ENCODE measurements at regions not wholly inside any gene's neighbourhood (a gene's known extent, or its start where the extent isn't known, plus 50 kb on each side); places are given as distances from the start of the nearest gene placed in this dataset.

DNA sequence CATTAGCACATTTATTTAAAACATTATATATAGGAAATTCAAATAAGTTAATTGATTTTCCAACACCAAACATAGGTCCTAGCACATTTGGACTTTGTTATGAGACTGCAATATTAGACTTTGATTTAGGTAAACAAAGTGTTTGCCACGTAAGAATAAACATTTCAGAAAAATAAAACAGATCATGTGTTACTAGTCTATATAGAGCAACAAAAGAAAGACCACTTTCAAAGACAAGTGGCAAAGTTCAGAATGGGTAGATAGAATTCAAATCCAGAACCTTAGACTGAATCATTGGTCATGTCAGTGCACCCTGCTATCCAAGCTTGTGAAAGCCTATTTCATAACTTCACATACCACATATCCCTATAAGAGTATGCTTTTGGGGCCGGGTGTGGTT lies 66.7 kb upstream of the PRR20A start:
- H3K9me3 ChIP-seq (ENCODE audit: control insufficient read depth, insufficient read depth, low read length) = peaks cover 4% of the 10 kb centered on the region
- no peaks in the 10 kb centered on the region for H3K27me3 ChIP-seq (ENCODE audit: control insufficient read depth, insufficient read depth, low read length)
- intact Hi-C loops (cut with micrococcal nuclease) = no loop called here
- H3K4me3 Mint-ChIP-seq = no peak overlapping the region
- no peak for ATAC-seq
- no peaks in the 10 kb centered on the region for H3K36me3 ChIP-seq (ENCODE audit: control insufficient read depth, insufficient read depth, low read length)
- 57% methylated on average over 1 of the region's 2 CpGs for WGBS (ENCODE audit: insufficient coverage)
- H3K4me1 Mint-ChIP-seq = no peaks in the 10 kb centered on the region
- no peaks in the 10 kb centered on the region for H3K36me3 Mint-ChIP-seq
- no peak overlapping the region for H3K4me3 ChIP-seq (ENCODE audit: low read length)
- no peak for DNase-seq
- no peak overlapping the region for H3K27ac ChIP-seq (ENCODE audit: low read length)
- TF ChIP-seq, protein P1, sequence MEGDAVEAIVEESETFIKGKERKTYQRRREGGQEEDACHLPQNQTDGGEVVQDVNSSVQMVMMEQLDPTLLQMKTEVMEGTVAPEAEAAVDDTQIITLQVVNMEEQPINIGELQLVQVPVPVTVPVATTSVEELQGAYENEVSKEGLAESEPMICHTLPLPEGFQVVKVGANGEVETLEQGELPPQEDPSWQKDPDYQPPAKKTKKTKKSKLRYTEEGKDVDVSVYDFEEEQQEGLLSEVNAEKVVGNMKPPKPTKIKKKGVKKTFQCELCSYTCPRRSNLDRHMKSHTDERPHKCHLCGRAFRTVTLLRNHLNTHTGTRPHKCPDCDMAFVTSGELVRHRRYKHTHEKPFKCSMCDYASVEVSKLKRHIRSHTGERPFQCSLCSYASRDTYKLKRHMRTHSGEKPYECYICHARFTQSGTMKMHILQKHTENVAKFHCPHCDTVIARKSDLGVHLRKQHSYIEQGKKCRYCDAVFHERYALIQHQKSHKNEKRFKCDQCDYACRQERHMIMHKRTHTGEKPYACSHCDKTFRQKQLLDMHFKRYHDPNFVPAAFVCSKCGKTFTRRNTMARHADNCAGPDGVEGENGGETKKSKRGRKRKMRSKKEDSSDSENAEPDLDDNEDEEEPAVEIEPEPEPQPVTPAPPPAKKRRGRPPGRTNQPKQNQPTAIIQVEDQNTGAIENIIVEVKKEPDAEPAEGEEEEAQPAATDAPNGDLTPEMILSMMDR (IDR thresholded peaks at IDR 0.05) = no peak
- H3K27ac Mint-ChIP-seq = no peak overlapping the region
- H3K4me1 ChIP-seq (ENCODE audit: control insufficient read depth, insufficient read depth, low read length) = no peaks in the 10 kb centered on the region
- H3K9me3 Mint-ChIP-seq = peaks cover 0 to 9% of the 10 kb centered on the region in 2 donors
- H3K27me3 Mint-ChIP-seq (ENCODE audit: low read depth in 2 of 2) = no peaks in the 10 kb centered on the region

DNA sequence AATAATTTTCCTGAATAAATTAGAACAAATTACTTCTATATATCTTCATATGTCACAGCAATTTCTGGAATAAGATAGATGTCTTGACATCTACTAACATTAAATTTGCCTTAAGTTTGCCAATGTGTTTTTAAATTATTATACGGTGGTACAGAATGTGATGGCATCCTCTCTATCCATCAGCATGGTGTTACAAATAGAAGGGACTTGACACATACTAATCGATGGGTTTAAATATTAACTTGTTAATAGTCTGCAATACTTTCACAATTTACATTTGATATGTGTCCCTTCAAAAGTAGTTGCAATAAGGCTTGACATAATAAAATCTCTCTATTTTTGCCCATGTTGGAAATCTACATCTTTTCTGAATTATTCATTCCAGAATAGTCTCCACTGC lies 65.1 kb upstream of the PRR20A start:
- ATAC-seq (no peak), DNase-seq (no peak)
- no CpG with 5 or more reads among the region's 2 CpGs for WGBS (ENCODE audit: insufficient coverage)
- Mint-ChIP-seq H3K36me3 (no peaks in the 10 kb centered on the region), H3K9me3 (peaks cover 3 to 6% of the 10 kb centered on the region in 2 donors), H3K27me3 (ENCODE audit: low read depth in 2 of 2) (no peaks in the 10 kb centered on the region), H3K27ac (no peak overlapping the region), H3K4me3 (no peak overlapping the region), H3K4me1 (no peaks in the 10 kb centered on the region)
- TF ChIP-seq, protein P1 (IDR thresholded peaks at IDR 0.05) = no peak
- Histone ChIP-seq H3K4me1 (ENCODE audit: control insufficient read depth, insufficient read depth, low read length) (no peaks in the 10 kb centered on the region), H3K36me3 (ENCODE audit: control insufficient read depth, insufficient read depth, low read length) (no peaks in the 10 kb centered on the region), H3K9me3 (ENCODE audit: control insufficient read depth, insufficient read depth, low read length) (peaks cover 4% of the 10 kb centered on the region), H3K27ac (ENCODE audit: low read length) (no peak overlapping the region), H3K4me3 (ENCODE audit: low read length) (no peak overlapping the region), H3K27me3 (ENCODE audit: control insufficient read depth, insufficient read depth, low read length) (no peaks in the 10 kb centered on the region)
- intact Hi-C loops (cut with micrococcal nuclease) = no loop called here

DNA sequence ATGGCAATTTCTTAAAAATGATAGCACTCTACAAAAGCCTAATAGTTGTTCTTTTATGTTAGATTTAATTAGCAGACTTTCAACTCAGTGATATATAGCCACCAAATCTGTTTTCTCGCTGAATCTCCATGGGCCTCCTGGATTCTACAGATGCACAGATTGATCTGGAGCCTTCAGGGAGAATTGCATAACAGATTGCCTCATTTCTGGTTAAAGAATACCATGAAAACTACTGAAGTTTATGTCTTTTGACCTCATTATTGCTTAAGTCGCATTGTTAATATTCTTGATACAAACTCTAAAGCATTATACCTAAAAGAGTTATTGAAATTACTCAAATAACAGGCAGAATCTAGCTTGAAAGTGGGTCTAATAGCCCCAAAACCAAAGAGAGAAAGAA lies 53.7 kb upstream of the PRR20A start:
- H3K36me3 Mint-ChIP-seq = peaks cover 35% of the 10 kb centered on the region
- no peaks in the 10 kb centered on the region for H3K27me3 ChIP-seq (ENCODE audit: control insufficient read depth, insufficient read depth, low read length)
- no peaks in the 10 kb centered on the region for H3K4me1 ChIP-seq (ENCODE audit: control insufficient read depth, insufficient read depth, low read length)
- no peak overlapping the region for H3K27ac Mint-ChIP-seq
- no peak for ATAC-seq
- DNase-seq = no peak
- peaks cover 20 to 25% of the 10 kb centered on the region in 2 donors for H3K9me3 Mint-ChIP-seq
- TF ChIP-seq, protein P1 (IDR thresholded peaks at IDR 0.05) = no peak
- intact Hi-C loops (cut with micrococcal nuclease) = no loop called here
- H3K36me3 ChIP-seq (ENCODE audit: control insufficient read depth, insufficient read depth, low read length) = no peaks in the 10 kb centered on the region
- no peaks in the 10 kb centered on the region for H3K4me1 Mint-ChIP-seq
- no peak overlapping the region for H3K27ac ChIP-seq (ENCODE audit: low read length)
- 73% methylated on average over 1 of the region's 2 CpGs for WGBS (ENCODE audit: insufficient coverage)
- peaks cover 3% of the 10 kb centered on the region for H3K9me3 ChIP-seq (ENCODE audit: control insufficient read depth, insufficient read depth, low read length)
- no peak overlapping the region for H3K4me3 Mint-ChIP-seq
- H3K27me3 Mint-ChIP-seq (ENCODE audit: low read depth in 2 of 2) = no peaks in the 10 kb centered on the region
- H3K4me3 ChIP-seq (ENCODE audit: low read length) = no peak overlapping the region
